K562 (cell line): ENCODE measurements at regions not wholly inside any gene's neighbourhood (a gene's known extent, or its start where the extent isn't known, plus 50 kb on each side); places are given as distances from the start of the nearest gene placed in this dataset.

Experiments used
- ATAC-seq: fragments of 200-7000 bp; cut with Tn5 transposase; 3 replicates; pipeline ENCODE4 v1.9.1; 2020; ENCODE audit warnings: moderate library complexity
- BruUV-seq: library from RNA; stranded (reverse); fragments of 400-500 nt; replicated peaks from 2 replicates; lab custom pipeline; 2021; lab: Mats Ljungman, UMichigan
- CTCF ChIA-PET: fragments of 300-600 bp; formaldehyde crosslinking; extraction: SDS; loops from one replicate; lab custom pipeline; 2021; ENCODE audit warnings: low intra/inter-chr PET ratio; lab: Yijun Ruan, JAX
- POLR2A ChIA-PET: fragments of 300-600, 350-650 bp; sonication (Branson Sonifier 250); formaldehyde crosslinking; extraction: SDS; loops from one replicate; lab custom pipeline; 2021; ENCODE audit warnings: antibody characterized with exemption, inconsistent platforms; lab: Yijun Ruan, JAX
- DNase-seq, 4 experiments: peaks; one replicate each; pipeline versions ENCODE4 v3.0.0 to v3.0.0-alpha.2; 2011 to 2018; ENCODE audit warnings: low spot score in 3 of 4, mixed read lengths in 3 of 4; ENCODE audit errors: extremely low read depth in 1 of 4
- FAIRE-seq: peaks from 2 replicates; lab custom pipeline; 2011; peaks lifted over from hg19 to GRCh38; lab: Jason Lieb, UNC
- H2AFZ ChIP-seq: 2 replicates; pipeline ENCODE4 v1.6.0; 2011; ENCODE audit warnings: low read depth, low read length, control low read depth, inconsistent platforms
- H3K27ac ChIP-seq: fragments of 200-600 bp; 3 replicates; pipeline ENCODE4 v1.8.0; 2011; ENCODE audit warnings: low read depth, mild to moderate bottlenecking, control low read depth, inconsistent platforms, low read length, moderate library complexity, mixed read lengths; ENCODE audit errors: extremely low read depth
- H3K27me3 ChIP-seq, 2 experiments: fragments of 300-600 bp in 1 of 2; 2 replicates in 1 of 2; 3 replicates in 1 of 2; pipeline versions ENCODE4 v1.6.0 to v1.8.0; 2011; ENCODE audit warnings: inconsistent platforms in 2 of 2, low read length in 2 of 2, mild to moderate bottlenecking in 1 of 2, mixed read lengths in 1 of 2, moderate library complexity in 1 of 2; ENCODE audit not compliant: control insufficient read depth in 2 of 2, insufficient read depth in 2 of 2
- H3K36me3 ChIP-seq: fragments of 300-600 bp; 3 replicates; pipeline ENCODE4 v1.8.0; 2011; ENCODE audit warnings: mild to moderate bottlenecking, low read length, inconsistent platforms; ENCODE audit not compliant: control insufficient read depth, insufficient read depth
- H3K4me1 ChIP-seq, 2 experiments: fragments of 200-600 bp in 1 of 2; replicated peaks in 1 of 2; 2 replicates in 1 of 2; 3 replicates in 1 of 2; pipeline versions ENCODE4 v1.5.1 to v1.8.0; 2011; ENCODE audit warnings: inconsistent platforms in 2 of 2, low read length in 2 of 2, mild to moderate bottlenecking in 1 of 2, mixed read lengths in 1 of 2, moderate library complexity in 1 of 2; ENCODE audit not compliant: control insufficient read depth in 2 of 2, insufficient read depth in 2 of 2
- H3K4me2 ChIP-seq: 2 replicates; pipeline ENCODE4 v1.6.1; 2011; ENCODE audit warnings: low read length, control low read depth, inconsistent platforms, mixed read lengths; ENCODE audit not compliant: insufficient read depth
- H3K4me3 ChIP-seq: fragments of 200-600 bp; sonication (generic), shearing (Covaris generic); 2 replicates; pipeline ENCODE4 v1.5.1; 2016; ENCODE audit warnings: control low read depth, inconsistent platforms
- H3K79me2 ChIP-seq: fragments of 200-600 bp; 3 replicates; pipeline ENCODE4 v1.8.0; 2011; ENCODE audit warnings: low read length, inconsistent platforms; ENCODE audit not compliant: control insufficient read depth, insufficient read depth
- H3K9ac ChIP-seq, 2 experiments: 2 replicates each; pipeline versions ENCODE4 v1.6.0 to v1.6.1; 2011; ENCODE audit warnings: low read depth in 2 of 2, low read length in 2 of 2, control low read depth in 1 of 2, inconsistent platforms in 1 of 2, mild to moderate bottlenecking in 1 of 2, mixed read lengths in 1 of 2; ENCODE audit not compliant: insufficient read depth in 1 of 2
- H3K9me1 ChIP-seq: one replicate; pipeline ENCODE4 v1.6.0; 2011; ENCODE audit warnings: inconsistent platforms, mild to moderate bottlenecking, low read length, moderate library complexity; ENCODE audit not compliant: control insufficient read depth, insufficient read depth
- H3K9me3 ChIP-seq: replicated peaks from 2 replicates; pipeline ENCODE4 v1.5.1; 2011; ENCODE audit warnings: low read depth, low read length, inconsistent platforms; ENCODE audit not compliant: control insufficient read depth, insufficient read depth
- H4K20me1 ChIP-seq: replicated peaks from 2 replicates; pipeline ENCODE4 v1.6.1; 2011; ENCODE audit warnings: low read length, inconsistent platforms, mixed read lengths; ENCODE audit not compliant: control insufficient read depth, insufficient read depth
- BRF1 ChIP-seq: IDR thresholded peaks from 3 replicates; pipeline ENCODE4 v1.6.1; 2011; ENCODE audit warnings: borderline replicate concordance, mild to moderate bottlenecking; ENCODE audit not compliant: insufficient read length; ENCODE audit errors: extremely low read depth
- C11orf30 ChIP-seq: fragments of 450-650 bp; IDR thresholded peaks from 2 replicates; pipeline ENCODE4 v1.6.1; 2016; ENCODE audit warnings: low read depth, mild to moderate bottlenecking
- COPS2 ChIP-seq: fragments of 450-650 bp; conservative IDR thresholded peaks from 2 replicates; pipeline ENCODE4 v1.6.1; 2016; ENCODE audit warnings: mild to moderate bottlenecking, moderate library complexity
- CREBBP ChIP-seq: IDR thresholded peaks from one replicate; pipeline ENCODE4 v1.6.1; 2012; ENCODE audit warnings: low read depth, mild to moderate bottlenecking, control low read depth, inconsistent platforms, low read length
- EWSR1 ChIP-seq: fragments of 450-650 bp; IDR thresholded peaks from 2 replicates; pipeline ENCODE4 v1.6.1; 2018; ENCODE audit warnings: borderline replicate concordance, mild to moderate bottlenecking, low read depth, moderate library complexity; ENCODE audit not compliant: partially characterized antibody
- FOSL1 ChIP-seq: fragments of 200-800 bp; sonication (Bioruptor generic); conservative IDR thresholded peaks from 2 replicates; pipeline ENCODE4 v1.6.1; 2016; ENCODE audit warnings: missing genetic modification characterization, missing compliant biosample characterization
- HBP1 ChIP-seq: fragments of 450-650 bp; formaldehyde crosslinking; IDR thresholded peaks from 2 replicates; pipeline ENCODE4 v1.4.0; 2022; ENCODE audit warnings: missing genetic modification characterization
- HNRNPLL ChIP-seq: fragments of 200-400 bp; formaldehyde crosslinking; IDR thresholded peaks from 2 replicates; pipeline ENCODE4 v1.6.1; 2017; ENCODE audit warnings: low read length, low read depth, mild to moderate bottlenecking; ENCODE audit not compliant: poor library complexity, severe bottlenecking
- MAFF ChIP-seq: IDR thresholded peaks from 2 replicates; pipeline ENCODE4 v1.6.1; 2012; ENCODE audit warnings: low read length, improper control_type of control experiment
- PHTF2 ChIP-seq: fragments of 250-450 bp; sonication (Bioruptor Pico); IDR thresholded peaks from 2 replicates; pipeline ENCODE4 v1.5.0; 2021; ENCODE audit warnings: mild to moderate bottlenecking
- TOE1 ChIP-seq, 2 experiments: fragments of 450-650 bp in 1 of 2; sonication (generic) in 1 of 2; formaldehyde crosslinking in 1 of 2; IDR thresholded peaks; 2 replicates each; pipeline versions ENCODE4 v1.7.1 to v1.8.0; 2016 to 2022; ENCODE audit warnings: borderline replicate concordance in 2 of 2, mild to moderate bottlenecking in 2 of 2, antibody characterized with exemption in 1 of 2, inconsistent platforms in 1 of 2, low read depth in 1 of 2, missing genetic modification reagents in 1 of 2, moderate library complexity in 1 of 2
- ZBTB17 ChIP-seq: fragments of 450-650 bp; formaldehyde crosslinking; IDR thresholded peaks from 2 replicates; pipeline ENCODE4 v1.4.0; 2020; ENCODE audit warnings: mild to moderate bottlenecking
- ZNF165 ChIP-seq: fragments of 250-450 bp; sonication (Bioruptor Pico); IDR thresholded peaks from 2 replicates; pipeline ENCODE4 v1.4.0; 2020; ENCODE audit warnings: borderline replicate concordance
- ZNF316 ChIP-seq: fragments of 450-650 bp; IDR thresholded peaks from 2 replicates; pipeline ENCODE4 v1.6.1; 2016
- WGBS: fragments of 100-300 bp; shearing (Covaris generic); methylation state at CpG from one replicate; pipeline ENCODE4 v1.1.6; 2016; ENCODE audit warnings: low coverage, mixed read lengths; ENCODE audit not compliant: insufficient coverage; ENCODE audit errors: missing lambda C conversion rate; 5-methylcytosine and 5-hydroxymethylcytosine counted together
- in situ Hi-C: fragments of 300-500 bp; cut with MboI; formaldehyde crosslinking; loops from 4 replicates; pipeline ENCODE4 v1.15.0; 2018; ENCODE audit warnings: inconsistent platforms, mixed read lengths
- intact Hi-C: fragments of 100-400 bp; cut with micrococcal nuclease; formaldehyde crosslinking; loops from 2 replicates; pipeline ENCODE4 v1.14.2; 2022
- TF ChIP-seq, protein P1 (sequence below): sonication (generic); formaldehyde crosslinking; IDR thresholded peaks from 2 replicates; pipeline ENCODE4 v1.8.1; 2023; ENCODE audit warnings: missing genetic modification reagents, mild to moderate bottlenecking, borderline replicate concordance

- TF ChIP-seq PHTF2 (no peak), ZNF316 (peak; percentile 76), COPS2 (no peak), EWSR1 (no peak), BRF1 (no peak), C11orf30 (peak; percentile 20; the same call in 1 of the 2 replicates), HNRNPLL (no peak), MAFF (peak; percentile 32; the same call in 1 of the 2 replicates), ZNF165 (CRISPR knock-in tag) (no peak)
Observed at GRCh38 chr1:5610432-5610831, 381.8 kb downstream of the NPHP4 start (continued).

DNA sequence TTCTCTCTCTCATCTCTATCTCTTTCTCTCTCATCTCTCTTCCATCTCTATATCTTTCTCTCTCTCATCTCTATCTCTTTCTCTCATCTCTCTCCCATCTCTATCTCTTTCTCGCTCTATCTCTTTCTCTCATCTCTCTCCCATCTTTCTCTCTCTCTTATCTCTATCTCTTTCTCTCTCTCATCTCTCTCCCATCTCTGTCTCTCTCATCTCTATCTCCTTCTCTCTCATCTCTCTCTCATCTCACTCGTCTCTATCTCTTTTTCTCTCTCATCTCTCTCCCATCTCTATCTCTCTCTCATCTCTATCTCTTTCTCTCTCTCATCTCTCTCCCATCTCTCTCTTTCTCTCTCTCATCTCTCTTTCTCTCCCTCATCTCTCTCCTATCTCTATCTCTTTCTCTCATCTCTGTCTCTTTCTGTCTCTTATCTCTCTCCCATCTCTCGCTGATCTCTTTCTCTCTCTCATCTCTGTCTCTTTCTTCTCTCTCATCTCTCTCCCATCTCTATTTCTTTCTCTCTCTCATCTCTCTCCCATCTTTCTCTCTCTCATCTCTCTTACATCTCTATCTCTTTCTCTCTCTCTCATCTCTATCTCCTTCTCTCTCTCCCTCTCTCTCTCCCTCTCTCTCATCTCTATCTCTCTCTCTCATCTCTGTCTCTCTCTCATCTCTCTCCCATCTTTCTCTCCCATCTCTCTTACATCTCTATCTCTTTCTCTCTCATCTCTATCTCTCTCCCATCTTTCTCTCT, 388.7 kb downstream of the NPHP4 start:
- no peak for FAIRE-seq
- Histone ChIP-seq H3K27me3 (peaks cover 0 to 6% of the 10 kb centered on the region in 2 experiments; a peak in 2 of 5 replicates), H3K4me1 (no peaks in the 10 kb centered on the region), H3K36me3 (no peaks in the 10 kb centered on the region), H3K79me2 (no peaks in the 10 kb centered on the region), H3K9me1 (no peaks in the 10 kb centered on the region), H3K9ac (no peak overlapping the region), H3K4me2 (no peak overlapping the region), H2AFZ (no peak overlapping the region), H4K20me1 (no peaks in the 10 kb centered on the region), H3K4me3 (no peak overlapping the region), H3K27ac (no peak overlapping the region), H3K9me3 (no peaks in the 10 kb centered on the region)
- intact Hi-C loops (no loop called here), in situ Hi-C loops (no loop called here)
- WGBS, result 0% methylated on average over 3 of the region's 3 CpGs
- BruUV-seq, result no TSS peak
- ChIA-PET POLR2A (interaction anchor here (1.0 kb wide), 1 partner anchor 17 kb away, joined by 3 read pairs; no protein-coding TSS in a partner anchor), CTCF (interaction anchor here (0.6 kb wide), 1 partner anchor 143 kb away, joined by 3 read pairs; no protein-coding TSS in a partner anchor)
- ATAC-seq, result no peak
- no peak for DNase-seq
- TF ChIP-seq FOSL1 (no peak), HBP1 (CRISPR knock-in tag) (0 out of 2 replicates have a peak, but pooled peaks have one; percentile 59), CREBBP (peak; percentile 4), ZBTB17 (CRISPR knock-in tag) (no peak), TOE1 (IDR thresholded peaks at IDR 0.05; ENCODE audit: borderline replicate concordance) (no peak), TOE1 (CRISPR knock-in tag; IDR thresholded peaks at IDR 0.05; ENCODE audit: borderline replicate concordance, low read depth) (no peak)
- TF ChIP-seq, protein P1, sequence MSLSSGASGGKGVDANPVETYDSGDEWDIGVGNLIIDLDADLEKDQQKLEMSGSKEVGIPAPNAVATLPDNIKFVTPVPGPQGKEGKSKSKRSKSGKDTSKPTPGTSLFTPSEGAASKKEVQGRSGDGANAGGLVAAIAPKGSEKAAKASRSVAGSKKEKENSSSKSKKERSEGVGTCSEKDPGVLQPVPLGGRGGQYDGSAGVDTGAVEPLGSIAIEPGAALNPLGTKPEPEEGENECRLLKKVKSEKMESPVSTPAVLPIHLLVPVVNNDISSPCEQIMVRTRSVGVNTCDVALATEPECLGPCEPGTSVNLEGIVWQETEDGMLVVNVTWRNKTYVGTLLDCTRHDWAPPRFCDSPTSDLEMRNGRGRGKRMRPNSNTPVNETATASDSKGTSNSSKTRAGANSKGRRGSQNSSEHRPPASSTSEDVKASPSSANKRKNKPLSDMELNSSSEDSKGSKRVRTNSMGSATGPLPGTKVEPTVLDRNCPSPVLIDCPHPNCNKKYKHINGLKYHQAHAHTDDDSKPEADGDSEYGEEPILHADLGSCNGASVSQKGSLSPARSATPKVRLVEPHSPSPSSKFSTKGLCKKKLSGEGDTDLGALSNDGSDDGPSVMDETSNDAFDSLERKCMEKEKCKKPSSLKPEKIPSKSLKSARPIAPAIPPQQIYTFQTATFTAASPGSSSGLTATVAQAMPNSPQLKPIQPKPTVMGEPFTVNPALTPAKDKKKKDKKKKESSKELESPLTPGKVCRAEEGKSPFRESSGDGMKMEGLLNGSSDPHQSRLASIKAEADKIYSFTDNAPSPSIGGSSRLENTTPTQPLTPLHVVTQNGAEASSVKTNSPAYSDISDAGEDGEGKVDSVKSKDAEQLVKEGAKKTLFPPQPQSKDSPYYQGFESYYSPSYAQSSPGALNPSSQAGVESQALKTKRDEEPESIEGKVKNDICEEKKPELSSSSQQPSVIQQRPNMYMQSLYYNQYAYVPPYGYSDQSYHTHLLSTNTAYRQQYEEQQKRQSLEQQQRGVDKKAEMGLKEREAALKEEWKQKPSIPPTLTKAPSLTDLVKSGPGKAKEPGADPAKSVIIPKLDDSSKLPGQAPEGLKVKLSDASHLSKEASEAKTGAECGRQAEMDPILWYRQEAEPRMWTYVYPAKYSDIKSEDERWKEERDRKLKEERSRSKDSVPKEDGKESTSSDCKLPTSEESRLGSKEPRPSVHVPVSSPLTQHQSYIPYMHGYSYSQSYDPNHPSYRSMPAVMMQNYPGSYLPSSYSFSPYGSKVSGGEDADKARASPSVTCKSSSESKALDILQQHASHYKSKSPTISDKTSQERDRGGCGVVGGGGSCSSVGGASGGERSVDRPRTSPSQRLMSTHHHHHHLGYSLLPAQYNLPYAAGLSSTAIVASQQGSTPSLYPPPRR (CRISPR knock-in tag), result no peak
